Spleen (tissue), 7 donors: ENCODE measurements at regions not wholly inside any gene's neighbourhood (a gene's known extent, or its start where the extent isn't known, plus 50 kb on each side); places are given as distances from the start of the nearest gene placed in this dataset.

Experiments used
- CTCF ChIP-seq, 11 experiments: fragments of 200-600 bp in 7 of 11; fragments of 450-650 bp in 4 of 11; sonication (generic) in 4 of 11; IDR thresholded peaks in 8 of 11; conservative IDR thresholded peaks in 3 of 11; 1 replicate in 7 of 11; 2 replicates in 4 of 11; pipeline versions ENCODE4 v1.4.0 to v1.8.0; 2016 to 2021; ENCODE audit warnings: antibody characterized with exemption in 11 of 11, inconsistent platforms in 4 of 11, mild to moderate bottlenecking in 1 of 11
- POLR2A ChIP-seq, 3 donors: fragments of 450-650 bp; IDR thresholded peaks; one replicate each; pipeline ENCODE4 v1.5.1; 2017; ENCODE audit warnings: antibody characterized with exemption in 3 of 3, mild to moderate bottlenecking in 1 of 3
- donor health status: DM: no; HTN: no; CAD: no; lungs with moderate emphysema.
- donor health status: DM: no; HTN: no; CAD: no.
- donor health status: DM: no; HTN: no; CAD: no.

- TF ChIP-seq CTCF (IDR thresholded peaks at IDR 0.05 in 8 of 11, conservative IDR thresholded peaks at IDR 0.05 in 3 of 11) (no peak), POLR2A (IDR thresholded peaks at IDR 0.05) (no peak)
These were observed 537.4 kb upstream of the MMS22L start for GRCh38 chr6:97820400-97820799.
